ENCODE measurements at regions not wholly inside any gene's neighbourhood (a gene's known extent, or its start where the extent isn't known, plus 50 kb on each side); places are given as distances from the start of the nearest gene placed in this dataset.

GRCh38 chr9:129370770-129371169 is 192.7 kb upstream of the IER5L start:
- TF ChIP-seq CTCF (IDR thresholded peaks at IDR 0.05; ENCODE audit: control extremely low read depth in 1 of 3, insufficient read depth in 1 of 3, low read depth in 1 of 3, low read length in 3 of 3), result no peak
- TF ChIP-seq EZH2 (IDR thresholded peaks at IDR 0.05; ENCODE audit: low read depth, low read length, severe bottlenecking), result no peak
- TF ChIP-seq KDM1A (IDR thresholded peaks at IDR 0.05; ENCODE audit: borderline replicate concordance, low read length), result no peak
- TF ChIP-seq USF2 (IDR thresholded peaks at IDR 0.05; ENCODE audit: low read length), result no peak
- TF ChIP-seq POLR2A (IDR thresholded peaks at IDR 0.05; ENCODE audit: control extremely low read depth in 1 of 2, low read depth in 2 of 2, low read length in 2 of 2), result no peak
